ENCODE measurements at regions not wholly inside any gene's neighbourhood (a gene's known extent, or its start where the extent isn't known, plus 50 kb on each side); places are given as distances from the start of the nearest gene placed in this dataset.

DNA sequence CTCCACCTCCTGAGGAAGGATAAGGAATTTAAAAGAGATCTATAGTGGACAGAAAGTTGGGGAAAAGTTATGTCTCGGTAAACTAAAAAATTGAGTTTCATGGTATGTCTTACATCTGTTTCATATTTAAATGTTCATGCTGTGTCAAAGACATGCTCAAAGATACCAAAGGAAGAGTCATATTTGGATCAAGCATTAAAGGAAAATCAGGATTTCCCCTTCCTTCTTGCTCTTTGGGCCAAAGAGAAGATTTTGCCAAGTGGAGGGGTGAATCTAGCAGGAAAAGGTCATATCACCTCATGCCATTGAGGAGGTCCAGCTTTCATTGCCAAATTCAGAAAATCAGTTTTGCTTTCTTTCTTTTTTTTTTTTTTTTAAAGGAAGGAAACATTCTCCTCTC, 192.4 kb downstream of the OGFRL1 start:
- no peak for DNase-seq (ENCODE audit: low spot score)

DNA sequence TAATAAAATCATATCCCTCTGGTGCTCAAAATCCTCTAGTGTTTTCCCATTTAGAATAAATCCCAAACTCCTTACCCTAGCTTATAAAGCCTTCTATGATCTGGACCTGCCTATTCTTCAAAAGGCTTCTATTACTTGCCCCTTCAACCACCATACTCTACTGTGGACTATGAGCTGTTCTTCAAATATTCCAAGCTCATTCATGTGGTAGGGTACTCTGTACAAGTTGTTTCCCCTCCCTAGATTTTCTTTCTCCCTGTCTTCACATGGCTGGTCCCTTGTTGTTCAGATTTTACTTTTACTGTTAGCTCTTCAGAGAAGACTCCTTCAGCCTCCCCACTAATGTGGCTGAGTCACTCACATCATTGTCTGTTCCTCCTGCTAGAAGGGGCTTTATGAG, 193.2 kb downstream of the OGFRL1 start:
- DNase-seq (ENCODE audit: low spot score): no peak

DNA sequence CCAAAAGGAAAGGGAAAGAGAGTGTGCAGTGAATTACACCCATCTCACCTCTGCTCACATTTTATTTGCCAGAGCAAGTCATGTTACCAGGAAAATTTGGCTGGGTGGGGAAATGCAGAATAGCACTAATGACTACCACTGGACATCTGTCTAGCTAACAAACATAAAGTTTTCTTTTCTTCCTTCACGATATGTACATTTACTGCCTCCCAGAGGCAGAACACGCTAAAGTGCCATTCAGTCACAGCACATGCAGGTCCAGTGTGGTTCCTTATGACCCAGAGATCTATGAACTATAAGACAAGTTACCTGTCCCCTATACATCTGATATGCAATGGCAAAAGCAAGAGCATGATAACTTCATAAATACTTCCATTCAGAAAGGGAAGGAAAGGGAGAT, 194.1 kb downstream of the OGFRL1 start:
- DNase-seq (ENCODE audit: low spot score): no peak

DNA sequence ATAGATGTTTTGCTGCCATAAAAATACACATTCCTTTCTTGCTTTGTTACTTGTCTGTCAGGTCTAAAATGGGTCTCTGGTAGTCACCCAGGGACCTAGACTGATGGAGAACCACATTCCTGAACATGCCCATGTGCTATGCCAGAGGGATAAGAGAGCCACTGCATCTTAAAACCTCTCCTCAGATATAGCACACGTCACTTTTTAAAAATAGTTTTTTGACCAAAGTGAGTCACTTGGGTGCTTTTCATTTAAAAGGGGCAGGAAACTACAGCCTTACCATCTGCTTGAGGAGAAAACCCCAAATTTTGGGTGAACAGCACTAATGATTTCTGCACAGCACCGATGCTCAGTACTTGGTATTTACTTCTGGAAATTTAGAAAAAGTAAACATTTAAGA, 197.8 kb downstream of the OGFRL1 start:
- no peak for DNase-seq (ENCODE audit: low spot score)

DNA sequence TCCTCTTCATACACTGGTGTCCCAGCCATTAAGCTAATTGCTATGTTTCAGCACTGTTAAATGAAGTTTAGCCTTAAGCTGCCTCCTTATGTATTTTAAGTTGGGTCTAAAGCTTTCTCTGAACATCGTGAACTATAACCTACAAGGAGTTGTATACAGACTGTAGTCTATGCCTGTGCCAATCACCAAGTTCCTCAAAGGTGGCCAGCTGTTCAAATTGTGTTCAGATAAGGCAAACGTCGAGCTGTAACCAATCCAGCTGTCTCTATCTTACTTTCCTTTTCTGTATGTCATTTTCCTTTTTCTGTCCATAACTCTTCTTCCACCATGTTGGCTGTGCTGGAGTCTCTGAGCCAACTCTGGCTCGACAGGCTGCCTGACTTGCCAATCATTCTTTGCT, 199.6 kb downstream of the OGFRL1 start:
- DNase-seq (ENCODE audit: low spot score): no peak

DNA sequence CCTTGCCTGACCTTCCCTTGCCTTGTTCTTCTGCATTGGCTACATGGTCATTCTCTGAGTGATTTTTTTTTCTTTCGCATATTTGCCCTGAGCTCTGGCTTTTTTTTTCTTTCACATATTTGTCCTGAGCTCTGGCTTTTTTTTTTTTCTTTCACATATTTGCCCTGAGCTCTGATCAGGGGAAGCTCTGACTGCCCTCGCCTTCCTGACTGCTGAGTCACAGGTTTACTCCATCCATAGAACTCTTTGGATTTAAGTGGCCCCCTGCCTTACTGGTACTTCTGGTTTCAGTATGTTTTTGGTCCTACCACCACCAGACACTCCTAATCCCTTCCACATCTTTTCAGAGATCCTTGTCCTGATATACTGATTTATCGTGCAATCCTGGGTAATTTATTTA, 201.1 kb downstream of the OGFRL1 start:
- DNase-seq (ENCODE audit: low spot score): peak; percentile 69

DNA sequence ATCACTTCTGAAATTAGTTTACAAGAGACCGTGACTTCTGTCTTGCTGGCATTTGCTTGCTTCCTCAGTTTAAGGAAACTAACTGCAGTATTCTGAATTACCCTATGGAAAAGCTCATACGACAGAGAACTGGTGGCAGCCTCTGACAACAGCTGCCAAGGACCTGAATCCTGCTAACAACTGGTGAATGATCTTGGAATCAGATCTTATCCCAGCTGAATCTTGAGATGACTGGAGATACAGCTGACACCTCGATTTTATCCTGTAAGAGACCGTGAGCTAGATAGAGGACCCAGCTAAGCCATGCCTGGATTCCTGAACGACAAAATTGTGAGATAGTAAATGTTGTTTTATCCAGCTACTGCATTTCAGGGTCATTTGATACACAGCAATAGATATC, 202.3 kb downstream of the OGFRL1 start:
- no peak for DNase-seq (ENCODE audit: low spot score)

DNA sequence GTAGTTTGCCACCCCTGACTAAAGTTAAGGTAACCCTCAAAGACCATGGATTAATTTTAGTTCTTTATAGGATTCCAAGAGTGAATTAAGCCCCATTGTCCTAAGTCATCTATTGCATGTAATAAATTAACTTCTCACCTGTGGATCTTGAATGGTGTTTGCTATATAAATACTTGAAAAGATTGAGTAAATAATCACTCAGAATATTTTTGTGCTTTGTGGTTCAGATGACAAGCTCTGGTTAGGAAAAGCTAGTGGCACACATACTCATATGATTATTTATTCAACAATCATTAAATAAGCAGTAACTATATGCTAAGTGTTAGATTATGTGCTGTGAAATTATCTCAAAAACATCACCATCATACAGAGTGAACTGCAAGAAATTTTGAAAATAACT, 203.2 kb downstream of the OGFRL1 start:
- DNase-seq (ENCODE audit: low spot score): no peak

DNA sequence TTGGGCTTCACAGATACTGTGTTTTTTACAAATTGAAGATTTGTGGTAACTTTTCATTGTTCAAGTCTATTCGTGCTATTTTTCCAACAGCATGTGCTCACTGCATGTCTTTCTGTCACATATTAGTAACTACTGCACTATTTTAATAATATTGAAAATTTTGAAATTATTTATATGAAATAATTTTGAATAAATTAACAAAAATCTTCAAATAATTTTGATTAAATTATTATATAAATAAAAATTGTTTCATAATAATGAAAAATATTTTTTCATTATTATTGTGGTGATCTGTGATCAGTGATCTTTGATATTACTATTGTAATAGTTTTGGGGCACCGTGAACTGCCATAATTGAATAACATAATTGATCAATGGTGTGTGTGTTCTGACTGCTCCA, 204.1 kb downstream of the OGFRL1 start:
- DNase-seq (ENCODE audit: low spot score): no peak

DNA sequence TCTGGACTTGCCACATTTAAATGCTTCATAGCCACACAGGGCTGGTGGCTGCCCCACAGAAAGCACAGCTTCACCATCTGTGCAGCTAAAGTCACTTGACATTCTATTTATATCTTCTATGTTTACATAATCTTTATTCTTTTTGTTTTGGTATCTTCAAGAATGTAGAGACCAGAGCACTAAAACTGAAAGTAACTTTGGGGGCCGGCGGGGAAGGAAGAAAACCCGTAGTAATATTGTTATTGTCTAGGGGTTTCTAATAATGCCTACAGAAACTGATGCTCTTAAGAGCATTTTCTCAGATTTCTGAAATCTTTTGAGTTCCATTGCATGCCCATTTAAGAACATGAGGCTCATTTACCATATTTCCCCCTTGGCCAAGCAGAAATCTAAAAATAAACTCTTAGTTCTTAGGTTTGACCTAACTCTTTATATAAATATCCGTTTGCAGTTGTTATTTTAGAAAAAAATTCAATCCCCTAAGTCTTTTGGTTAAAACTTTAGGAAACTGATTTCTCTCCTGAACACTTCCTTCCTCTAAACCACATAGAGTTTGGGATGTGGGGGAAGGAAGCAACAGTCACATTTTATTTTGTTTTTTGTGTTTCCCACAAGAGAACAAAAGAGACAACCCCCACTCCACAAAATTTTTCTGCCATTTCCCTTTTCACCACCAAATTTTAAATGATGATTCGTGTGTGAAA, 207.6 kb downstream of the OGFRL1 start:
- no peak for DNase-seq (ENCODE audit: low spot score)

DNA sequence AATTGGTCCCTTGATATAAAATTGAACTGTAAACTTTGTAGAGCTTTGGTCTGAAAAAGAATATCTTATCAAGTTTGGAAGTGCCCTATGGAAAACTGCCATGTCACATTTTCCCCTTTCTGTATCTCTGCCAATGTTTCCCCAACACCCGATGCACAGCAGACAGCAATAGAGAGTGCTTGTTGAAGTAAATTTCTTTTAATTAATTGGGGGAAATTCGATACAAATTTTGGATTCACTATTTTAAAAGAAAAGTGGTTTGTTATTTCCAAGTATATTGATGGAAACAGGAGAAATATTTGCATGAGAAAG, 208.1 kb downstream of the OGFRL1 start:
- DNase-seq (ENCODE audit: low spot score): no peak

DNA sequence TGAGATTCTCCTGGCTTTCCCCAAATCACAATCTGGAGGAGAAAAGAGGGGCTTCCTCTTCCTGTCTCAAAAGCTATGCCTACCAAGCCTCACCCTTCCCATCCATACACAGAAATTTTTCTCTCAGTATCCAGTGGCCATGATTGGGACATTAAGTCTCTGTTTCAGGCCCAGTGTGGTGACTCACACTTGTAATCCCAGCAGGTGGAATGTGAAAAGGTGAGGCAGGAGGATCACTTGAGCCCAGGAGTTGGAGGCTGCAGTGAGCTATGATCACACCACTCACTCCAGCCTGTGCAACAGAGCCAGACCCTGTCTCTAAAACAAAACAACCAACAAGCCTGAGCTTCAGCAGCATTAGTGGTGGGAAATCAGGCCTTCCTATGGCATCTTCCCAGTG, 210.0 kb downstream of the OGFRL1 start:
- no peak for DNase-seq (ENCODE audit: low spot score)

DNA sequence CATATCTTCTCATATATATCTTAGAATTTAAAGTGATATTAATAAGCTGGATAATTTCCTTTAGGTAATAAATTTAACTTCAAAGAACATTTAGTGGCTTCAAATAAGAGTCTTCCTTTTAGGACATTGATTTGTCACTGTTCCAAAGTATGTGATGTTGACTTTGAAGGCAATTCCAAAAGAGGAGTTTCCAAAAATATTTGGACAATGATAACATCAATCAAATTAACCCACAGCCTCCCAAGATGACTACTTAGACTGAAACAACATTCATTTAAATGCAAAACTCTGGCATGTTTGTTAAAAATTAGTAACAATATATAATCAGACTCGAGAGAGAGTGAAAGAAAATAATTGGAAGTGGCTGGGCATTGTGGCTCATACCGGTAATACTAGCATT, 211.1 kb downstream of the OGFRL1 start:
- no peak for DNase-seq (ENCODE audit: low spot score)

DNA sequence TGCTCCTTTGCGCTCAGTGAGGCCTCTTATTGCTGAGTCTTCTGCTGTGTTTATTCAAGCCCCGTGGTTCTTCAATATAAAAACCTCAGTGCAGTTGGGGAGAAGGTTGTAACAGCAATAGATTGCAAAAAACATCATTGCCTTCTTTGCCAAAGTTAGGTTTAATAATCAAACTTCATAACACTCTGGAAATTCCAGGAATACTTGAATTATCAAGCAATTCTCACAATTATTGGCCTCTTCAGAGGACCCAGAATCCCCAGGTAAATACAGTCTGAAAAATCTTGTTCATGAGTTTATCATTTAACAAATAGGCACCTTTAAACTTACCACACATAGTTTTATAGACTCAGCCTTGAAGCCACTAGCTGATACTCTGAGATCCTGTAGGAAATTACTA, 213.6 kb downstream of the OGFRL1 start:
- no peak for DNase-seq (ENCODE audit: low spot score)

DNA sequence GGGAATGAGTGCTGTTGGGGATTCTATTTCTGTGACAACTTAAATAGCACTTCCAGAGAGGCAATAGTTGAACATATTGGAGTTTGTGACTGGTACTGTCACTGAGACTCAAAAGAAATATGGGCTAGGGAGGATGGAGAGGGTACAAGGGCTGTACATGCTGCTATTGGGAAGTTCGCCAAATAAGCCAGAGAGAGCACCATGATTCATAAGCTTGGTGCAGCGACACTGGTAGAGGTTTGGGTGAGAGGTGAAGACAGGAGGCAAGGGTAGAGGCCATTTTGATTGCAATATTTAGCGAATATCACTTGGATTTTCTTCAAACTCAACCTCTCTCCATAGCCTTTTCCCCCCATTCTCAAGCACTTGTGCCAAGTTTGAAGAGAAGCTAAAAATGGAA, 214.3 kb downstream of the OGFRL1 start:
- DNase-seq (ENCODE audit: low spot score): no peak

DNA sequence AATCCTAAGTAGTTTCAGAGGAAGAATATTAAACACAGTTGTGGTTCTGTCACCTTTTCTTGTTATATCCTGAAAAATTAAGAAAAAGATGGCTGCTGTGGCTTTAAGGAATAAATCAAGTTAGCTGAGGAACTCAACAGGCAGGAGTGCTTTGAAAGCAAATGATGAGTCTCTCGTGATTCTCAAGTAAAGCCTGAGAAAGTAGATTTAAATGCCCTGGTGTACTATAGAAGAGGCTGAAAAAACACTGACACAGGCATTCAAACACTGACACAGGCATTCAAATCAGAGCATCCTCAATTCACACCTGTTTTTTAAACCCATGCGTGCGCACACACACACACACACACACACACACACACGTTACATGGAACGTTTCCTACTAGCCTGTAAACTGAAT, 218.6 kb downstream of the OGFRL1 start:
- no peak for DNase-seq (ENCODE audit: low spot score)

DNA sequence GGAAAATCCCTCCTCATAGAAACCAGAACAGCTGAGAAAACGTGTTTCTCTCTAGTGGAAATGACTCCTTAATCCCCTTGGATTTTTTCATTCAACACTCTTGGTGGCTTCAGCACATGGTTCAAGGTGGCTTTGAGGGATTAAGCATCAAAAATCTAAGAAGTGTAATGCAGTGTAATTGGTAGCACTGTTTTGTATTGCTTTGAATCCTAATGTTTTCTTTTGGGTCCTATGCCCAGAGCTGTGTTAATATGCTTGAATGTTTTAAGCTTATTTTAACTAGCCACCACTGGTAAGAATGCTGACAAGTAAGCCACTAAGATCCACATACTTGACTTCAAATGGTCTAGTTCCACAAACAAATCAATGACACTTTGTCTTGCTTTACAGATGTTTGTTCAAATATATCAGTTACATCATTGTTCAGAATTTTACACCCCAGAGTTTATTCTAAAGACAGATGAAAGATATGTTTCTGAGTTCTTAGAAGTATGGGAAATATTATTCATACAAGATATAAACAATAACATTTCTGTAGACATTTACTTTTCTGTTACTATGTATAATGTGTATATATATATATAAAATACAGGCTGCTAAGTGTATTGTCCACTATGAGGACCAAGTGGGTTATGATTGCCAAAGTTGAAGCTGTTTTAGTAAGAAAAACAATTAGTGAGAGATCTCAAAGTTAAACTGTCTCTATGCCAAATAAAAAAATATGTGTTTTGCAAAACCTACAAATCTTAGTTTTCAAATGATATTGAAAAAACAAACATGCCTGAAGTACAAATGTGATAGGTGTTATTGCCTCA, 220.8 kb downstream of the OGFRL1 start:
- DNase-seq (ENCODE audit: low spot score): no peak

DNA sequence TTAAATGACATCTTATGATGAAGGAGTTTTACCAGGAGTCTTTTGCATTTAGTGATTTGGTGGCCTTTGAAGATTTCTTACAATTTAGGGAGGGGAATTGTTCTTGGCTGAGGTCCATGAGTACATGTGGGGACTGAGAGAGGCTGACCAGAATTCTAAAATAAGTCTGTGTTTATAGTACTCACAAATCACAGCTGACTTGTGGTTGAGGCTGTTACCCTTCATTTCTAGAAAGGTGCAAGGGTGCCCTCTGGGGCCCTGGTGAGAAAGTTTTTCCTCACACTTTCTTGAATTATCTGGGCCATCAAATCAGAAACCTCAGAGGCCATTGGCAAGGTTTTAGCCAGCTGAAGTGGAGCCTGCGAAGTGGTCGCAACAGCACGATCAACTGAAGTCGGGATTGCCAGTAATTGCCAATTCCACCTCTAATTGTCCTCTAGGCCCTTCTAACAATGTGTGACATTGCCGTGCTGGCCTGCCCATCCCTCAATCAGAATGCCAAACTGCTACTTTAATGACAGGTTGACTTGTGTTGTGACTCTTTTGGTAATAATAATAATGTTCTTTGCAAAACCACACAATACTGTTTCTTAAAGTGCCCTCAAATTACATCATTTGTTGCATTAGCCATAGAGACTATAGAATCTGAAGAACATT, 221.6 kb downstream of the OGFRL1 start:
- DNase-seq (ENCODE audit: low spot score): peak; percentile 52

DNA sequence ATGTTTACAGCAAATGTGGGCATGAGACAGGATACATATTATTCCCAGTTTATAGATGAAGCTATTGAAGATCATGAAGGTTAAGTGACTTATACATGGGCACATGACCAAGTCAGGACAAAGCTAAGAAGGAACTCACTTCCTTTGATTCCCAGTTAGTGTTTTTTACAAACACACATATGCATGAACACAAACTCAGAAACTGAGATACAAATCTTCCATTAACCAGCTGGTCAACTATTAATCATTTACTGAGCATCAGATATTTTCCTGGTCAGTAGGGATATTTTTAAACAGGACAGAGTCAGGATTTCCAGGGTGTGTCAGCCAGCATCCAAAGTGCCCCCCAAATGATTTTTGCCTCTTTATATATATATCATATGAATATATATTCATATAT, 222.2 kb downstream of the OGFRL1 start:
- no peak for DNase-seq (ENCODE audit: low spot score)

DNA sequence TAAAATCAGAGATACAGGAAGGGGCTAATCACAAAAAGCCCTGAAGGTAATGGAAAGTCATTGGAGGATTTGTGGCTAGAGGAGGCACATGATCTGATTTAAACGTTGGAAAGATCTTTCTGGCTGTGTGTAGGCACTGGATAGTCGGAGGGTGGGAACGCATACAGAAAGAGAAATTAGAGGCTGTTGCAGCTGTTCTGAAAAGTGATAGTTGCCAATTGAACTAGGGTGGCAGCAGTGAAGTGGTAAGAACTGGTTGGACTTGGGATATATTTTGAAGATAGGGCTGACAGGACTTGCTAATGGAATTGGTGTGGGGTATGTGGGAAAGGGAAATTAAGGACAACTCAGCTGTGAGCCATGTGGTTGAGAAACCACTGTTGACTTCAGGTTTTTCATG, 223.6 kb downstream of the OGFRL1 start:
- DNase-seq (ENCODE audit: low spot score): no peak

DNA sequence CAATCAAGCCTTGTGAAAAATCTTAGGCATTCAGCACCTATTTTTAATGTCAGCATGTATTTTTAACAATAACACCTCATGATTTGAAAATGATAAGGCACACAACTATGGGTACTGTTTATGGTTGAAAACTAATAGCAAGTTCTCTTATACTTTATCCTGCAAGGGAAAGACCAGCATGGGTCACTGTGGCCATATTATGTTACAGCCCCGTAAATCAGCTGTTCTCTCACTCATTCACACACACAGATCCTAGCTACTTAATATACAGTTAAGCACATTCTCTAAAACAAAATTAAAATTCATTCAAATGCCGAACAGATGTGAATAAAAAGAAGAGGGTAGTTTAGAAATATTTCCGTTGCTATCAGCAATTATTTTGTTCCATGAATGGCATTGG, 224.4 kb downstream of the OGFRL1 start:
- DNase-seq (ENCODE audit: low spot score): no peak

DNA sequence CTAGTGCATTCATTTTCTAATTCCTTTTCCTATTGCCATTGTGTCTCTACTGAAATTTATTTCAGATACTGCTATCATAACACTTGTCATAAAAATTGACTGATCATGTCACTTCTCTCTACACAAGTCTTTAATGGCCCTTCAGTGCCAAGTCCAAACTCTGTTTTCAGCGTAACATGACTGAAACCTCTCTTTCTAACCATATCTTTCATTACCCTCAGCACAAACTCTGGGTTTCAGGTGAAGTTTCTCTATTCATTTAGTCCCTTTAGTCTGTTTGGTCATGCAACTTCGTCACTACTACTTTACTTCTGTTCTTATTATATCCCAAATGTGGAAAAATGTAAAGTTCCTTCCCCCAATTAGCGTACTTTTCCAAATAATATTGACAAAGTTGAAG, 234.9 kb downstream of the OGFRL1 start:
- DNase-seq (ENCODE audit: low spot score): no peak

DNA sequence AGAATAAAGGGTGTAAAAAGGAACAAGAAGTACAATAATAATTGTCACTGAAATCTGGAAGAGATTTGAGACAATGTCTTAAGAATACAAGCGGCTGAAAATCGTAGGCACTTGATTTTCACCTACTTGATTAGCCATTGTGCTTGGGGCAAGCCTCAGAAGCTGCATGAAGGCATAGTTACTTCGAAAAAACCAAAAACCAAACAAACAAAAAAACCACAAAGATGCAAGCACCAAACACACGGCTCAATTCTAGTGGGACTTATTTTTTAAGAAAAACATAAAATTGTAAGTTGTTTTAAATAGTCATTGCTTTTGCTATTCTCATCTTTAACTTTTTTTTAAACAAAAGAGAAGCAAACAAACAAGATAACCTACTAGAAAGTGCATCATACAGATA, 235.6 kb downstream of the OGFRL1 start:
- DNase-seq (ENCODE audit: low spot score): no peak

DNA sequence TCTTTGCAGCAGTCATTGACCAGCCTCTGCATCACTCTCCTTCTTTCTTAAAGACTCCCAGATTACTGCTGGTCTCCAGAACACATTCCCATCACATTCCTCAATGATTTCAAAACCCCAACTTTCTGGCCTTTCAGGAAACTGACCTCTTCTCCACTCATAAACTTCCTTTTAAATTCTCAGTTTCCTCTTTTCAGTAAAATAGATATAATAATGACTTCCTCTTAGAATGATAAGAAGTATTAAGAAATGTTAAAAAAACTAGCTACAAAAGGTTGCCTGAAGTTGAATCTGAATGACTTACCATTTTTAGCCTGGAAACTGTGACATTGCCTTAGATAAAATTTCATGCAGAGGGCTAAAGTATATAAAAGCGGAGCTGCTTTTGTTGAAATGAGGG, 239.3 kb downstream of the OGFRL1 start:
- DNase-seq (ENCODE audit: low spot score): no peak

Measured in iPS-NIHi11 (cell line).